ENCODE measurements at regions not wholly inside any gene's neighbourhood (a gene's known extent, or its start where the extent isn't known, plus 50 kb on each side); places are given as distances from the start of the nearest gene placed in this dataset.

- intact Hi-C loops (cut with DNase I), result no loop called here
- Histone ChIP-seq H3K36me3 (no peaks in the 10 kb centered on the region), H3K27ac (peak overlapping the region; percentile 24), H3K9me3 (no peaks in the 10 kb centered on the region), H3K27me3 (no peaks in the 10 kb centered on the region), H3K4me3 (no peak overlapping the region), H3K4me1 (no peaks in the 10 kb centered on the region)
- TF ChIP-seq CTCF (IDR thresholded peaks at IDR 0.05), result no peak
- DNase-seq (no peak), ATAC-seq (peak; percentile 94)
Measured at GRCh38 chr7:17069146-17069545, 187.4 kb upstream of the AGR3 start.

- Histone ChIP-seq H3K27ac (no peak overlapping the region), H3K9me3 (no peaks in the 10 kb centered on the region), H3K36me3 (no peaks in the 10 kb centered on the region), H3K4me3 (no peak overlapping the region), H3K4me1 (no peaks in the 10 kb centered on the region), H3K27me3 (no peaks in the 10 kb centered on the region)
- ATAC-seq (no peak), DNase-seq (no peak)
- TF ChIP-seq CTCF (IDR thresholded peaks at IDR 0.05), result no peak
- intact Hi-C loops (cut with DNase I), result no loop called here
Measured at GRCh38 chr7:17070231-17070708, 188.5 kb upstream of the AGR3 start.

GRCh38 chr7:17071866-17072265, 190.1 kb upstream of the AGR3 start:
- intact Hi-C loops (cut with DNase I), result no loop called here
- Histone ChIP-seq H3K36me3 (no peaks in the 10 kb centered on the region), H3K9me3 (no peaks in the 10 kb centered on the region), H3K4me1 (no peaks in the 10 kb centered on the region), H3K27me3 (no peaks in the 10 kb centered on the region), H3K4me3 (no peak overlapping the region), H3K27ac (no peak overlapping the region)
- TF ChIP-seq CTCF (IDR thresholded peaks at IDR 0.05), result no peak
- DNase-seq (no peak), ATAC-seq (no peak)

- no peak for TF ChIP-seq CTCF (IDR thresholded peaks at IDR 0.05)
- intact Hi-C loops (cut with DNase I), result no loop called here
- Histone ChIP-seq H3K9me3 (no peaks in the 10 kb centered on the region), H3K27me3 (no peaks in the 10 kb centered on the region), H3K36me3 (no peaks in the 10 kb centered on the region), H3K4me1 (no peaks in the 10 kb centered on the region), H3K4me3 (no peak overlapping the region), H3K27ac (no peak overlapping the region)
- no peak for DNase-seq
- ATAC-seq, result no peak
Measured at GRCh38 chr7:17075601-17076255, 193.9 kb upstream of the AGR3 start.

GRCh38 chr7:17078298-17078697, 196.5 kb upstream of the AGR3 start:
- TF ChIP-seq CTCF (IDR thresholded peaks at IDR 0.05), result no peak
- intact Hi-C loops (cut with DNase I), result no loop called here
- no peaks in the 10 kb centered on the region for H3K9me3 ChIP-seq
- H3K27me3 ChIP-seq, result no peaks in the 10 kb centered on the region
- no peak overlapping the region for H3K27ac ChIP-seq
- DNase-seq, result no peak
- no peaks in the 10 kb centered on the region for H3K4me1 ChIP-seq
- no peak for ATAC-seq
- no peaks in the 10 kb centered on the region for H3K36me3 ChIP-seq
- H3K4me3 ChIP-seq, result no peak overlapping the region
